ENCODE measurements at regions not wholly inside any gene's neighbourhood (a gene's known extent, or its start where the extent isn't known, plus 50 kb on each side); places are given as distances from the start of the nearest gene placed in this dataset.

DNA sequence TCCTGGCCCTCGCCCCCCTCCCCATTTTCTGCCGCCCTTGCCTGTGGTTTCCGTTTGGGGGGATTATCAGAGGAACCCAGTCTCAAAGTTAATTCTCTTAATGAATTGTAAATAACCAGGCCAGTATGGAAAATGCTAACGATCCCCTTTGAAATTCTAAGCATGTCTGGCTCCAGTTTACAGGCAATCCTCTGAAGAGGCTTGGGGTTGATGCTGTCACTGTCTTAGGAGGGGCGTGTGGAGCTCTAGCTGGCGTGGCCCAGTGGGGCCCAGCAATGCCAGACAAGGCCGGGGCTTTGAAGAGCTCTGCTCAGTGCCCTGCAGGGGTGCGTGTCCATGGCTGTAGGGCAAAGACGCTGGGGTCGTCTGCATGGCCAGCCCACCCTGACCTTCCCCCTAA lies 164.6 kb downstream of the CYLD start:
- DNase-seq (ENCODE audit: low read depth) = no peak
- TF ChIP-seq, protein P1, sequence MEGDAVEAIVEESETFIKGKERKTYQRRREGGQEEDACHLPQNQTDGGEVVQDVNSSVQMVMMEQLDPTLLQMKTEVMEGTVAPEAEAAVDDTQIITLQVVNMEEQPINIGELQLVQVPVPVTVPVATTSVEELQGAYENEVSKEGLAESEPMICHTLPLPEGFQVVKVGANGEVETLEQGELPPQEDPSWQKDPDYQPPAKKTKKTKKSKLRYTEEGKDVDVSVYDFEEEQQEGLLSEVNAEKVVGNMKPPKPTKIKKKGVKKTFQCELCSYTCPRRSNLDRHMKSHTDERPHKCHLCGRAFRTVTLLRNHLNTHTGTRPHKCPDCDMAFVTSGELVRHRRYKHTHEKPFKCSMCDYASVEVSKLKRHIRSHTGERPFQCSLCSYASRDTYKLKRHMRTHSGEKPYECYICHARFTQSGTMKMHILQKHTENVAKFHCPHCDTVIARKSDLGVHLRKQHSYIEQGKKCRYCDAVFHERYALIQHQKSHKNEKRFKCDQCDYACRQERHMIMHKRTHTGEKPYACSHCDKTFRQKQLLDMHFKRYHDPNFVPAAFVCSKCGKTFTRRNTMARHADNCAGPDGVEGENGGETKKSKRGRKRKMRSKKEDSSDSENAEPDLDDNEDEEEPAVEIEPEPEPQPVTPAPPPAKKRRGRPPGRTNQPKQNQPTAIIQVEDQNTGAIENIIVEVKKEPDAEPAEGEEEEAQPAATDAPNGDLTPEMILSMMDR (IDR thresholded peaks at IDR 0.05; ENCODE audit: insufficient read depth, low read depth, low read length) = no peak
- ChIA-PET POLR2A (no interaction called here), CTCF (no interaction called here)
- H3K36me3 ChIP-seq (ENCODE audit: control insufficient read depth, insufficient read depth, low read length) = no peaks in the 10 kb centered on the region
- no peaks in the 10 kb centered on the region for H3K27me3 ChIP-seq (ENCODE audit: control insufficient read depth, insufficient read depth, low read length)
- no peak overlapping the region for H3K4me3 ChIP-seq (ENCODE audit: low read depth, low read length)

DNA sequence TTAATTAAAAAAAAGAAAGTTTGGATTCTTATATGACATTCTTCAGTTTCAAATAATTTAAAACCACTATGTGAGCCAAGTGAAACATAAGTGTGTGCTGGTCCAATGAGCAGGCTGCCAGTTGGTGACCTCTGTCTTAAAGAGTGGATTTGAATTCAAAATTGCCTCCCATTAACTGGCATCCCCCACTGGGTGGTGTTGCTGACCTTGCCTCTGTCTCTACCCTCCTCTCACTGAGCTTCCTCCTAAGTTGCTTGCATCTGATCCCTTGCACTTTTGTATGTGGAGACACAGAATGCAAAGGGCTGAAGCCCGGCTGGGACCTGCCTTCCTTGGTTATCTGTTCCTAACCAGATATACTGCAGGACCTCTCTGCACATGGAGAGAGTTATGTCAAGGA lies 160.6 kb downstream of the CYLD start:
- CTCF ChIA-PET = no interaction called here

DNA sequence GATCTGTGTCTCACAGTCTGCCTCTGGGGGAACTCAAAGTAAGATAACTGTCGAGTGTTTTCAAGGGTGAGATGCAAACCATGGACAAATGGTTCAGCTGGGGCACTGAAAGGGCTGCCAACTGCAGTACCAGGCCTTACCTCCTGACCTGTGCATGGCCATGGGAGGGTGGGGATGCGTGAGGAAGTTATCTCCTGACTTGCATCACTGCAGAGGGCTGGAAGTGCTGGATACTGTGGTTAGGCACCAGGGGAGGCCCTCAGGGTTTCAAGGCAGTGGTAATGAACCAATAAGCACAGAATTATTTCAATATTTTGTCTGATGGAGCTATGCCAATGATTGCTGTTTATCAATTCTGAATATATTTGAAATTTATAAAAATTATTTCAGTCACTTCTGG lies 159.2 kb downstream of the CYLD start:
- TF ChIP-seq, protein P1 (IDR thresholded peaks at IDR 0.05; ENCODE audit: insufficient read depth, low read depth, low read length) = no peak
- H3K27me3 ChIP-seq (ENCODE audit: control insufficient read depth, insufficient read depth, low read length) = no peaks in the 10 kb centered on the region
- CTCF ChIA-PET = no interaction called here
- POLR2A ChIA-PET = no interaction called here
- no peaks in the 10 kb centered on the region for H3K36me3 ChIP-seq (ENCODE audit: control insufficient read depth, insufficient read depth, low read length)
- H3K4me3 ChIP-seq (ENCODE audit: low read depth, low read length) = no peak overlapping the region
- DNase-seq (ENCODE audit: low read depth) = no peak

More for the DNA sequence above, 160.6 kb downstream of the CYLD start:
- Histone ChIP-seq H3K27me3 (ENCODE audit: control insufficient read depth, insufficient read depth, low read length) (no peaks in the 10 kb centered on the region), H3K36me3 (ENCODE audit: control insufficient read depth, insufficient read depth, low read length) (no peaks in the 10 kb centered on the region), H3K4me3 (ENCODE audit: low read depth, low read length) (no peak overlapping the region)
- POLR2A ChIA-PET = no interaction called here
- DNase-seq (ENCODE audit: low read depth) = no peak
- TF ChIP-seq, protein P1 (IDR thresholded peaks at IDR 0.05; ENCODE audit: insufficient read depth, low read depth, low read length) = no peak

DNA sequence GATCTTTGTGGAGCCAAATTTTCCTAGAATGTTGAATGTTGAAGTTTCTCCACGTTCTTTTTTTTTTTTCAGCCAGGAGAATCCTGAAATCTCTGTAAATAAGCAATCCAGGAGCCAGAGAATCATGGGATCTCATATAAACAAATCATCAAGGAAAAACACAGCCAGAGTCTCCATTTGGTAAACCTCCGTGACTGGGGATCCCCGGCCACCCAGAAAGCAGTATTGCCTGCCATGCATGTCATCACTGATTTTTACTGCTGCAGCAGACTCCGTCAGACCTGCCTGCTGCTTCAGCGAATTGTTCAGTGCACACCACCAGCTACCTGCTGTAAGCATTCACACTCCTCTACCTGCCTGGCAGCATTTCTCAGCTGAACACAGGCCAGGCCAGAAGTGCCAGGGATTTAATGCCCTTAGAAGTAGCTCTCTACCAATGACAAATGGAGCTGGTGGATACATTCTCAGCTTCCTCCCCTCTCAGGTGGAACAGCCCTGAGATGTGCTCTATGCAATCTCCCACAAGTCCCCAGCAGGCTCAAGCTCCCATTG lies 158.6 kb downstream of the CYLD start:
- DNase-seq (ENCODE audit: low read depth) = no peak
- no peaks in the 10 kb centered on the region for H3K36me3 ChIP-seq (ENCODE audit: control insufficient read depth, insufficient read depth, low read length)

DNA sequence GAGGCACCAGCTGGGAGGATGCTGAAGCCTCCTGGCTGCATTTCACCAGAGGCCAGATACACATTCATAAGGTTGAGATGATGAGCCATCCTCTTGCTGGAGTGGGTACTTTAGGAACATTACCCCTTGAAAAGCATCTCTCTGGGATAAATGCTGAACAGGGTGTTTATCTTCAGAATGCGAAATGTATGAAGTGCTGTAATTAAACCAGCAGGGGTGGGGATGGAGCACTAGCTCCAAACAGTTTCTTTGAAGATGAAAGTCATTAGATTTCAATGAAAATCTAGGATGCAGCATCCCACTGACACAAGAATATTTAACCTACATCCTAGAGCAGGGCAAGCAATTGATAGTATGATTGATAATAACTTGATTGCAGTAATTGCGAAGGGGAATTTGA lies 158.1 kb downstream of the CYLD start:
- Histone ChIP-seq H3K4me3 (ENCODE audit: low read depth, low read length) (no peak overlapping the region), H3K27me3 (ENCODE audit: control insufficient read depth, insufficient read depth, low read length) (no peaks in the 10 kb centered on the region), H3K36me3 (ENCODE audit: control insufficient read depth, insufficient read depth, low read length) (no peaks in the 10 kb centered on the region)
- POLR2A ChIA-PET = no interaction called here
- TF ChIP-seq, protein P1 (IDR thresholded peaks at IDR 0.05; ENCODE audit: insufficient read depth, low read depth, low read length) = no peak
- CTCF ChIA-PET = no interaction called here
- DNase-seq (ENCODE audit: low read depth) = no peak

More for the DNA sequence above, 158.6 kb downstream of the CYLD start:
- ChIA-PET POLR2A (no interaction called here), CTCF (no interaction called here)
- TF ChIP-seq, protein P1 (IDR thresholded peaks at IDR 0.05; ENCODE audit: insufficient read depth, low read depth, low read length) = no peak
- no peak overlapping the region for H3K4me3 ChIP-seq (ENCODE audit: low read depth, low read length)
- no peaks in the 10 kb centered on the region for H3K27me3 ChIP-seq (ENCODE audit: control insufficient read depth, insufficient read depth, low read length)
